ENCODE measurements at regions not wholly inside any gene's neighbourhood (a gene's known extent, or its start where the extent isn't known, plus 50 kb on each side); places are given as distances from the start of the nearest gene placed in this dataset.

- TF ChIP-seq, protein P1, sequence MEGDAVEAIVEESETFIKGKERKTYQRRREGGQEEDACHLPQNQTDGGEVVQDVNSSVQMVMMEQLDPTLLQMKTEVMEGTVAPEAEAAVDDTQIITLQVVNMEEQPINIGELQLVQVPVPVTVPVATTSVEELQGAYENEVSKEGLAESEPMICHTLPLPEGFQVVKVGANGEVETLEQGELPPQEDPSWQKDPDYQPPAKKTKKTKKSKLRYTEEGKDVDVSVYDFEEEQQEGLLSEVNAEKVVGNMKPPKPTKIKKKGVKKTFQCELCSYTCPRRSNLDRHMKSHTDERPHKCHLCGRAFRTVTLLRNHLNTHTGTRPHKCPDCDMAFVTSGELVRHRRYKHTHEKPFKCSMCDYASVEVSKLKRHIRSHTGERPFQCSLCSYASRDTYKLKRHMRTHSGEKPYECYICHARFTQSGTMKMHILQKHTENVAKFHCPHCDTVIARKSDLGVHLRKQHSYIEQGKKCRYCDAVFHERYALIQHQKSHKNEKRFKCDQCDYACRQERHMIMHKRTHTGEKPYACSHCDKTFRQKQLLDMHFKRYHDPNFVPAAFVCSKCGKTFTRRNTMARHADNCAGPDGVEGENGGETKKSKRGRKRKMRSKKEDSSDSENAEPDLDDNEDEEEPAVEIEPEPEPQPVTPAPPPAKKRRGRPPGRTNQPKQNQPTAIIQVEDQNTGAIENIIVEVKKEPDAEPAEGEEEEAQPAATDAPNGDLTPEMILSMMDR (IDR thresholded peaks at IDR 0.05; ENCODE audit: insufficient read depth, low read depth, low read length), result no peak
- TF ChIP-seq EZH2 (IDR thresholded peaks at IDR 0.05; ENCODE audit: insufficient read depth, low read length), result no peak
Measured at GRCh38 chr5:2683720-2684119, 67.8 kb downstream of the IRX2 start.

All from astrocyte (in vitro differentiated cells and primary cell).